Gastrocnemius medialis (tissue), 4 donors: ENCODE measurements at regions not wholly inside any gene's neighbourhood (a gene's known extent, or its start where the extent isn't known, plus 50 kb on each side); places are given as distances from the start of the nearest gene placed in this dataset.

ENCODE experiments used
- ATAC-seq, 2 donors: fragments of 150-250 bp; one replicate each; pipeline ENCODE4 v1.9.1; 2016
- DNase-seq, 2 donors: peaks; one replicate each; pipeline ENCODE4 v3.0.0-alpha.2; 2019
- H3K27ac ChIP-seq, 4 donors: fragments of 200-600 bp; sonication (generic); 1 replicate in 1 of 4; 2 replicates in 3 of 4; pipeline ENCODE4 v1.5.1; 2016 to 2018; ENCODE audit warnings: mild to moderate bottlenecking in 2 of 4, moderate library complexity in 1 of 4
- H3K27me3 ChIP-seq, 3 donors: fragments of 200-600 bp; sonication (generic) in 2 of 3; 1 replicate in 1 of 3; 2 replicates in 2 of 3; pipeline versions ENCODE4 v1.5.1 to v1.6.0; 2016 to 2019; ENCODE audit warnings: mild to moderate bottlenecking in 1 of 3, moderate library complexity in 1 of 3
- H3K36me3 ChIP-seq, 2 donors: fragments of 200-600 bp; sonication (generic) in 1 of 2; one replicate each; pipeline ENCODE4 v1.5.1; 2017 to 2018
- H3K4me1 ChIP-seq, 2 donors: fragments of 200-600 bp; sonication (generic) in 1 of 2; one replicate each; pipeline ENCODE4 v1.5.1; 2016 to 2017; ENCODE audit warnings: mild to moderate bottlenecking in 2 of 2
- H3K4me3 ChIP-seq, 4 donors: fragments of 200-600 bp; sonication (generic) in 3 of 4; 1 replicate in 1 of 4; 2 replicates in 3 of 4; pipeline ENCODE4 v1.5.1; 2016 to 2019; ENCODE audit warnings: mild to moderate bottlenecking in 2 of 4
- H3K9me3 ChIP-seq, 3 donors: fragments of 200-600 bp; sonication (generic) in 2 of 3; 1 replicate in 1 of 3; 2 replicates in 2 of 3; pipeline ENCODE4 v1.5.1; 2016 to 2019
- POLR2A ChIP-seq, 2 donors: fragments of 450-650 bp; IDR thresholded peaks; one replicate each; pipeline ENCODE4 v1.6.1; 2017; ENCODE audit warnings: antibody characterized with exemption in 2 of 2, mild to moderate bottlenecking in 2 of 2, moderate library complexity in 2 of 2
- in situ Hi-C, 4 donors: fragments of 200-750 bp; cut with MboI; loops; one replicate each; pipeline versions ENCODE4 v1.15.0 to v1.8.0; 2017; ENCODE audit warnings: low sequenced_read_pairs in 4 of 4
- intact Hi-C: fragments of 100-400 bp; cut with DNase I; formaldehyde crosslinking; loops from one replicate; pipeline ENCODE4 v1.15.1; 2023; ENCODE audit warnings: low total_unique reads
- TF ChIP-seq, protein P1 (sequence below), 5 experiments: fragments of 450-650 bp in 3 of 5; fragments of 200-600 bp in 2 of 5; sonication (generic) in 2 of 5; IDR thresholded peaks in 4 of 5; conservative IDR thresholded peaks in 1 of 5; 1 replicate in 4 of 5; 2 replicates in 1 of 5; pipeline ENCODE4 v1.5.1; 2016 to 2019; ENCODE audit warnings: antibody characterized with exemption in 5 of 5, mild to moderate bottlenecking in 3 of 5, moderate library complexity in 3 of 5

DNA sequence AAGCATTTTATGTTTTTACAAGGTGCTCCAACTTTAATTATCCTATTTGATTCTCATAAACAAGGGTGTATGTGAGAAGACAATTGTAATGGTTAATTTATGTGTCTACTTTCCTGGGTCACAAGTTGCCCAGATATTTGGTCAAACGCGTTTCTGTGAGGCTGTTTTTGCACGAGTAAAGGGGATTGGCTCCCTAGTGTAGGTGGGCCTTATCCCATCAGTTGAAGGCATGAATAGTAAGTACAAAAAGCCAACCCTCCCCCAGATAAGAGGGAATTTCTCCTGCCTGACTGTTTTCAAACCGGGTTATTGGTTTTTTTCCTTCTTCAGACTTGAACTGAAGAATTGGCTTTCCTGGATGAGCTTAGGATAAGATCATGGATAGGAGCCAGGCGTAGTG is 224.0 kb upstream of the NCKAP5 start:
- TF ChIP-seq POLR2A (IDR thresholded peaks at IDR 0.05), result no peak
- TF ChIP-seq, protein P1, sequence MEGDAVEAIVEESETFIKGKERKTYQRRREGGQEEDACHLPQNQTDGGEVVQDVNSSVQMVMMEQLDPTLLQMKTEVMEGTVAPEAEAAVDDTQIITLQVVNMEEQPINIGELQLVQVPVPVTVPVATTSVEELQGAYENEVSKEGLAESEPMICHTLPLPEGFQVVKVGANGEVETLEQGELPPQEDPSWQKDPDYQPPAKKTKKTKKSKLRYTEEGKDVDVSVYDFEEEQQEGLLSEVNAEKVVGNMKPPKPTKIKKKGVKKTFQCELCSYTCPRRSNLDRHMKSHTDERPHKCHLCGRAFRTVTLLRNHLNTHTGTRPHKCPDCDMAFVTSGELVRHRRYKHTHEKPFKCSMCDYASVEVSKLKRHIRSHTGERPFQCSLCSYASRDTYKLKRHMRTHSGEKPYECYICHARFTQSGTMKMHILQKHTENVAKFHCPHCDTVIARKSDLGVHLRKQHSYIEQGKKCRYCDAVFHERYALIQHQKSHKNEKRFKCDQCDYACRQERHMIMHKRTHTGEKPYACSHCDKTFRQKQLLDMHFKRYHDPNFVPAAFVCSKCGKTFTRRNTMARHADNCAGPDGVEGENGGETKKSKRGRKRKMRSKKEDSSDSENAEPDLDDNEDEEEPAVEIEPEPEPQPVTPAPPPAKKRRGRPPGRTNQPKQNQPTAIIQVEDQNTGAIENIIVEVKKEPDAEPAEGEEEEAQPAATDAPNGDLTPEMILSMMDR (IDR thresholded peaks at IDR 0.05 in 4 of 5, conservative IDR thresholded peaks at IDR 0.05 in 1 of 5), result no peak
- H3K4me1 ChIP-seq, result no peaks in the 10 kb centered on the region
- H3K27ac ChIP-seq, result no peak overlapping the region
- H3K27me3 ChIP-seq, result no peaks in the 10 kb centered on the region
- H3K9me3 ChIP-seq, result no peaks in the 10 kb centered on the region
- intact Hi-C loops, result no loop called here
- DNase-seq, result no peak
- H3K36me3 ChIP-seq, result no peaks in the 10 kb centered on the region
- in situ Hi-C loops, result no loop called here
- no peak for ATAC-seq
- no peak overlapping the region for H3K4me3 ChIP-seq

- no peaks in the 10 kb centered on the region for H3K27me3 ChIP-seq
- no peaks in the 10 kb centered on the region for H3K4me1 ChIP-seq
- TF ChIP-seq, protein P1 (IDR thresholded peaks at IDR 0.05 in 4 of 5, conservative IDR thresholded peaks at IDR 0.05 in 1 of 5), result no peak
- no peak for TF ChIP-seq POLR2A (IDR thresholded peaks at IDR 0.05)
- DNase-seq (no peak), ATAC-seq (no peak)
- in situ Hi-C loops (no loop called here), intact Hi-C loops (no loop called here)
- H3K36me3 ChIP-seq, result no peaks in the 10 kb centered on the region
- no peak overlapping the region for H3K27ac ChIP-seq
- no peaks in the 10 kb centered on the region for H3K9me3 ChIP-seq
- no peak overlapping the region for H3K4me3 ChIP-seq
Measured at GRCh38 chr2:133794114-133794513, 225.9 kb upstream of the NCKAP5 start.

- Histone ChIP-seq H3K9me3 (no peaks in the 10 kb centered on the region), H3K4me3 (no peak overlapping the region), H3K36me3 (no peaks in the 10 kb centered on the region), H3K27ac (no peak overlapping the region), H3K27me3 (no peaks in the 10 kb centered on the region), H3K4me1 (no peaks in the 10 kb centered on the region)
- in situ Hi-C loops, result no loop called here
- TF ChIP-seq POLR2A (IDR thresholded peaks at IDR 0.05), result no peak
- TF ChIP-seq, protein P1 (IDR thresholded peaks at IDR 0.05 in 4 of 5, conservative IDR thresholded peaks at IDR 0.05 in 1 of 5), result no peak
- no peak for ATAC-seq
- no peak for DNase-seq
- intact Hi-C loops, result no loop called here
Measured at GRCh38 chr2:133801946-133802345, 233.7 kb upstream of the NCKAP5 start.

DNA sequence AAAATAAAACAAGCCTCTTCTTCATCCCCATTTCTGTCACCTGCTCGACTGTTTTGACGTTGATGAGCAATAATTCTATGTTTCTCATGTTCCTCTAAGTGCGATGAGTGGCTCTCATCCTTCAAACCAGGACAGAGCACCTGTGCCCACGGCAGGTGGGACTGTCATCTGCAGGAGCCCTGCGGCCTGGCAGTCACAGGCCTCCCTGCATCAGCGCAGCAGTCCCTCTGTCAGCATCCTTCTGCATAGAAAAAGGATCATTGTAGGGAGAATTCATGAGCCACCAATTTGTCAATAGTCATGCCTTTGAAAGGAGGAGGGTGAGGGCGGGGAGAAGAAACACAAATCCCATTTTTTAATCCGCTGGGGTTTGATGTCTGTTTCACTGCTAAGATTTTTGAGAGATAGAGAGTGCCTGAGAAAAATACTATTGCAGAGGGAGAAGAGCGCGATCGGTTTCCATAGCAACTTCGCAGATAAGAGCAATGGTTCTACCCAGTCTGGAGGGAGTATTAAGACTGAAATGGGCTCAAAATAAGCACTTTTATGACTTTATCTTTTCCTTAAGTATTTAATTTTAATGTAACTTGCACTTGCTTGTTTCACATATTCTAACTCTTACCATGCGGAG is 234.3 kb upstream of the NCKAP5 start:
- intact Hi-C loops, result no loop called here
- Histone ChIP-seq H3K9me3 (no peaks in the 10 kb centered on the region), H3K27me3 (no peaks in the 10 kb centered on the region), H3K4me3 (no peak overlapping the region), H3K4me1 (no peaks in the 10 kb centered on the region), H3K36me3 (no peaks in the 10 kb centered on the region), H3K27ac (no peak overlapping the region)
- TF ChIP-seq POLR2A (IDR thresholded peaks at IDR 0.05), result no peak
- TF ChIP-seq, protein P1 (IDR thresholded peaks at IDR 0.05 in 4 of 5, conservative IDR thresholded peaks at IDR 0.05 in 1 of 5), result no peak
- in situ Hi-C loops, result no loop called here
- no peak for ATAC-seq
- DNase-seq, result no peak

DNA sequence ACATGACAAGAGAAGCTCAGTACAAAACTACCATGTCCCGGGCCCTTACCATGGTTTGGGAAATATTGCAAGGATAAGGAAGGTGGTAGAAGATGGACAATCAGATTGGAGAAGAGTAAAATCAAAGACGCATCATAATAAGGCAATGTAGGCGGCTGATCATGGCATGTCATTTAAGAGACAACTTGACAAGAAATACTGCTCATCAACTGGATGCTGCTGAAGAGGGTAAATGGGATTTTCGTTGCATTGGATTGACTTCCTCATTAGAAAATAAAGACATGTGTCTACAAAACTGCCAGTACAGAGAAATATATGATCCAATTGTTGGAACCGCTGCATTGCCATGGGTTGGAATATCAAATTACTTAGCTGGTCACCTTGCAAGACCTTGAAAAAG is 238.3 kb upstream of the NCKAP5 start:
- H3K9me3 ChIP-seq, result no peaks in the 10 kb centered on the region
- TF ChIP-seq, protein P1 (IDR thresholded peaks at IDR 0.05 in 4 of 5, conservative IDR thresholded peaks at IDR 0.05 in 1 of 5), result no peak
- no peak for TF ChIP-seq POLR2A (IDR thresholded peaks at IDR 0.05)
- intact Hi-C loops, result no loop called here
- no peak overlapping the region for H3K27ac ChIP-seq
- in situ Hi-C loops, result no loop called here
- DNase-seq (no peak), ATAC-seq (no peak)
- H3K27me3 ChIP-seq, result no peaks in the 10 kb centered on the region
- H3K36me3 ChIP-seq, result no peaks in the 10 kb centered on the region
- H3K4me3 ChIP-seq, result no peak overlapping the region
- no peaks in the 10 kb centered on the region for H3K4me1 ChIP-seq
